ENCODE measurements at regions not wholly inside any gene's neighbourhood (a gene's known extent, or its start where the extent isn't known, plus 50 kb on each side); places are given as distances from the start of the nearest gene placed in this dataset.

GRCh38 chr11:116498161-116498560, 274.6 kb downstream of the BUD13 start:
- TF ChIP-seq POLR2A (IDR thresholded peaks at IDR 0.05; ENCODE audit: low read length) (no peak), GATA1 (IDR thresholded peaks at IDR 0.05; ENCODE audit: low read depth, low read length) (no peak)

Data from erythroblast (primary cell).